ENCODE measurements at regions not wholly inside any gene's neighbourhood (a gene's known extent, or its start where the extent isn't known, plus 50 kb on each side); places are given as distances from the start of the nearest gene placed in this dataset.

DNA sequence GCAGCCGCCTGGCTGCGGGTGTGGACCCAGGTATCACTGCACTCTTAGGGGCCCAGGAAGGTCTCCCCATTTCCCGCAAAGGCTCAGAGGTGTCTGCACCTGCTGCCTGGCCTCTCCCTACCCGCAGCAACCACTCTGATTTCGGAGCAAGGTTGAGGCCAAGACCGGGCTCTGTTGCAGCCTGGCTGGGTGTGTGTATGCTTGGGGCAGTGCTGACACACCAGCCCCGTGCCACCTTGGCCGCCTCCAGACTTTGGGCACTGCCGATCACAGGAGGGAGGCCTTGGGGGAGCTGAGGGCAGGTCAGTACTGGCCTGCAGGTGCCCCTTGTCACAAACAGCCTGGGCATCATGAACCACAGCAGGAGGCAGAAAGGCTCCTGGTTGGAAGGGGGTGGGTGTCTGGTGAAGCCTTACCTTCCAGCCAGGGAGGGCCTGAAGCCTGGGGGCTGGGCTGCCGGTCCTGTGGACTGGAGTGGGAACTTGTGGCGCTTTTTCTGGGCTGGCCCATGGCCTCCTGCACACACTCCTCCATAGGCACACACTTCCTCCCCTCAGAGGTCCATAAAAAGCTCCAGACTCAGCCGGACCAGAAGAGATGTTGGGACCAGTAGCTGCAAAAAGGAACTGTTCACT is 519.5 kb downstream of the RWDD3 start:
- no peak overlapping the region for H3K4me3 ChIP-seq (ENCODE audit: low read depth, low read length)
- DNase-seq (ENCODE audit: low read depth), result no peak
- TF ChIP-seq, protein P1, sequence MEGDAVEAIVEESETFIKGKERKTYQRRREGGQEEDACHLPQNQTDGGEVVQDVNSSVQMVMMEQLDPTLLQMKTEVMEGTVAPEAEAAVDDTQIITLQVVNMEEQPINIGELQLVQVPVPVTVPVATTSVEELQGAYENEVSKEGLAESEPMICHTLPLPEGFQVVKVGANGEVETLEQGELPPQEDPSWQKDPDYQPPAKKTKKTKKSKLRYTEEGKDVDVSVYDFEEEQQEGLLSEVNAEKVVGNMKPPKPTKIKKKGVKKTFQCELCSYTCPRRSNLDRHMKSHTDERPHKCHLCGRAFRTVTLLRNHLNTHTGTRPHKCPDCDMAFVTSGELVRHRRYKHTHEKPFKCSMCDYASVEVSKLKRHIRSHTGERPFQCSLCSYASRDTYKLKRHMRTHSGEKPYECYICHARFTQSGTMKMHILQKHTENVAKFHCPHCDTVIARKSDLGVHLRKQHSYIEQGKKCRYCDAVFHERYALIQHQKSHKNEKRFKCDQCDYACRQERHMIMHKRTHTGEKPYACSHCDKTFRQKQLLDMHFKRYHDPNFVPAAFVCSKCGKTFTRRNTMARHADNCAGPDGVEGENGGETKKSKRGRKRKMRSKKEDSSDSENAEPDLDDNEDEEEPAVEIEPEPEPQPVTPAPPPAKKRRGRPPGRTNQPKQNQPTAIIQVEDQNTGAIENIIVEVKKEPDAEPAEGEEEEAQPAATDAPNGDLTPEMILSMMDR (IDR thresholded peaks at IDR 0.05; ENCODE audit: control insufficient read depth, extremely low read depth, insufficient read depth), result no peak

- no peak for DNase-seq (ENCODE audit: low read depth)
- no peak overlapping the region for H3K4me3 ChIP-seq (ENCODE audit: low read depth, low read length)
- TF ChIP-seq, protein P1 (IDR thresholded peaks at IDR 0.05; ENCODE audit: control insufficient read depth, extremely low read depth, insufficient read depth), result no peak
Observed at GRCh38 chr1:95754412-95754811, 520.4 kb downstream of the RWDD3 start.

DNA sequence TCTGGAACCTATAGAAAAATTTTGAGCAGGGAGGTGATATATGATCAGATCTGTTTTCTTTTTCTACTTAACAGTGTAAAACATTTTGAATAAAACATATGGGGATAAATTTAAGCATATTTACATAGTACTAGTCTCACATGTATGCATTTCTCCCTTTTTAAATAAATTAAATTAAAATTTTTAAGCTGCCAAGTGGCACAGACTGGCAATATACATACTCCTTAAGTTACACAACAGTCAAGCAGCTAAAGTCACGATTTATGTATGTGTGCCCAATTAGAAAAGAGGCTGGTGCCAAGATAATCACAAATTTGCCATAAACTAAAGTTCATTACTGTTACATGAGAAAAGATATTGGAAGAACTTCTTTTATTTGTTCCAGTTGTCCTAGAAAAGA is 532.0 kb downstream of the RWDD3 start:
- TF ChIP-seq, protein P1 (IDR thresholded peaks at IDR 0.05; ENCODE audit: control insufficient read depth, extremely low read depth, insufficient read depth), result no peak

DNA sequence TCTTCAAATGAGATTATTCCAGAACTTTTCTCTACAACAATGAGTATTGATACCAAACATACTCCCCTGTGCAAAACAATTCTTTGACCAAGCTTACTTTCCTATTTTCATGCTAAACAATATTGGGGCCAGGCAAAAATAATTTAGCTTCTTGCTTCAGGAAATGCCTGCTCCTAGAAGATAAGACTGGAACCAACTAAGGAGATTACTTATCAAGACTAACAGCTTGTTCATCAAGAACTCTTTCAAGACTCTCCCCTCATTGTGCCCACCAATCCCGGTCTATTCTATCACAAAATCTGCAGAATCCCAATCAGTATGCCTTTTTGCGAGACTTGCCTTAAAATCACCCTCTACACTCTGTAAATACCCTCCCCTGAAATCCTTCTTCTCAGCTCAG is 536.6 kb downstream of the RWDD3 start:
- TF ChIP-seq, protein P1 (IDR thresholded peaks at IDR 0.05; ENCODE audit: control insufficient read depth, extremely low read depth, insufficient read depth), result no peak
- no peak overlapping the region for H3K4me3 ChIP-seq (ENCODE audit: low read depth, low read length)
- no peak for DNase-seq (ENCODE audit: low read depth)

More for the DNA sequence above, 532.0 kb downstream of the RWDD3 start:
- DNase-seq (ENCODE audit: low read depth), result no peak
- H3K4me3 ChIP-seq (ENCODE audit: low read depth, low read length), result no peak overlapping the region

GRCh38 chr1:95778217-95778616 is 544.2 kb downstream of the RWDD3 start:
- TF ChIP-seq, protein P1 (IDR thresholded peaks at IDR 0.05; ENCODE audit: control insufficient read depth, extremely low read depth, insufficient read depth), result no peak
- no peak overlapping the region for H3K4me3 ChIP-seq (ENCODE audit: low read depth, low read length)
- DNase-seq (ENCODE audit: low read depth), result no peak

DNA sequence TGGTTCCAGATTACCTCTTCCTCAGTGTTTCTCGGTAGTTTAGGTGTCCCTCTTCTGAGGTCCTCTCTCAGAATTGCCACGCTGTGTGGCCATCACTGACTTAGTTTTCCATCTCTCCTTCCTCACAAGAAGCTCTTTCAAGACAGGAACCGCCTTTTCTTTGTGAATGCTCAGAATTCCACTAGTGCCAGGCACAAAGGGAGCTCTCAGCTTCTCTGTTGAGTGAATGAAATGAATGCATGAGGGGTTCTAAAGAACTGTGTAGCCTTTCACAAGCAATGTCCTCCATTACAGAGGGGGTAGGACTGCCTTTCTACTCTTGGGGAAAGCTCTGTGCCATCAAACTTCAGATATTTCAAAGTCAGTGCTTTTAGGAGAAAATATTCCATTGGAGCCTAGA is 546.8 kb downstream of the RWDD3 start:
- TF ChIP-seq, protein P1 (IDR thresholded peaks at IDR 0.05; ENCODE audit: control insufficient read depth, extremely low read depth, insufficient read depth), result no peak
- DNase-seq (ENCODE audit: low read depth), result no peak
- H3K4me3 ChIP-seq (ENCODE audit: low read depth, low read length), result no peak overlapping the region

DNA sequence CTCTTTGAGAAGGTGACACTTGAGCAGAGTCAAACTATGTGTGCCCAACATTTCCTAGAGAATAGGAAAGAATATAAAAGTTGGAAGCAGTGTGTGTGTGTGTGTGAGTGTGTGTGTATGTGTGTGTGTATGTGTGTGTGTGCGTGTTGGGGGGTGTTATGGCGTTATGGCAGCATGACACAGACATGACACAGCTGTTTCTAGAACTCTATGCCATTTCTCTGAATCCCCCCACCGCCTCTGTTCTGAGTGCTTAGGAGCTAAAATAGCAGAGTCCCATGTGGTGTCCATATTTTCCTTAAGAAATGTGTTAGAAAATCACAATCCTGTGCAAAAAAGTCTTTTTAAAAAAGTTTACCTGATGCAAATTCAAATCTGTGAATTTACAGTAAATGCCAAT is 556.1 kb downstream of the RWDD3 start:
- no peak overlapping the region for H3K4me3 ChIP-seq (ENCODE audit: low read depth, low read length)
- no peak for DNase-seq (ENCODE audit: low read depth)
- TF ChIP-seq, protein P1 (IDR thresholded peaks at IDR 0.05; ENCODE audit: control insufficient read depth, extremely low read depth, insufficient read depth), result no peak
